ENCODE measurements at regions not wholly inside any gene's neighbourhood (a gene's known extent, or its start where the extent isn't known, plus 50 kb on each side); places are given as distances from the start of the nearest gene placed in this dataset.

DNA sequence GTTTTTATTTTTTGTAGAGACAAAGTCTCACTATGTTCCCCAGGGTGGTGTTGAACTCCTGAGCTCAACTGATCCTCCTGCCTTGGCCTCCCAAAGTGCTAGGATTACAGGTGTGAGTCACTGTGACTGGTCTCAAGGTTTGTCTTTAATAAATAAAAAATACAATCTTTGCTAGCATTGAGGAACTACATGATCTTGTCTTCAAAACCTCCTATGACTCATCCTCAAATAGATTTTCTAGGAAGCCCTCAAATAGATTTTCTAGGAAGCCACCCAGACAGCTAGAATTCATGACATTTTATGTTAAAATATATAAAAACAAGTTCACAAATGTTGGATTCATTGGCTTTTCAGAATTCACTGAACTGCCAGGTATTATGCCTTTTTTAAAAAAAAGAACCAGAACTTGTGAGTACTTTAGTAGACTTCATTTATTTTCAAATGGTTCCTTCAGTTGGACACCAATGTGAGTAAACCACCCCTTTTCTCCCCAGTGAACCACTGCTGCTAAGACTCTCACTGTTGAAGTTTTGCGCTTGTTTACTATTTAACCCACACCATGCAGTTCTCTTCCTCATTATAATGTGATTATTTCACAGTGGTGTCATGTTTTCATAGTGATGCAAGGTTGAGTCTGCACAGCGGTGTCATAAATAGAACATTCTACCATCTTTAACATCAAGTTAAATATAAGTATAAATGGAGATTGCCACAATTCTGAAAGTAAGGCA, 303.9 kb downstream of the CASP12 start:
- H3K36me3 ChIP-seq = no peaks in the 10 kb centered on the region
- no peaks in the 10 kb centered on the region for H3K4me1 ChIP-seq
- H3K9me3 ChIP-seq = no peaks in the 10 kb centered on the region
- intact Hi-C loops (cut with DNase I) = no loop called here
- H3K4me3 ChIP-seq (replicated peaks in 1 of 3) = no peak overlapping the region
- 96 to 98% methylated on average over 2 of the region's 2 CpGs for WGBS, 2 donors
- DNase-seq = no peak
- H3K27me3 ChIP-seq = no peaks in the 10 kb centered on the region
- H3K27ac ChIP-seq = no peak overlapping the region
- no peak for TF ChIP-seq POLR2A (IDR thresholded peaks at IDR 0.05)
- TF ChIP-seq, protein P1, sequence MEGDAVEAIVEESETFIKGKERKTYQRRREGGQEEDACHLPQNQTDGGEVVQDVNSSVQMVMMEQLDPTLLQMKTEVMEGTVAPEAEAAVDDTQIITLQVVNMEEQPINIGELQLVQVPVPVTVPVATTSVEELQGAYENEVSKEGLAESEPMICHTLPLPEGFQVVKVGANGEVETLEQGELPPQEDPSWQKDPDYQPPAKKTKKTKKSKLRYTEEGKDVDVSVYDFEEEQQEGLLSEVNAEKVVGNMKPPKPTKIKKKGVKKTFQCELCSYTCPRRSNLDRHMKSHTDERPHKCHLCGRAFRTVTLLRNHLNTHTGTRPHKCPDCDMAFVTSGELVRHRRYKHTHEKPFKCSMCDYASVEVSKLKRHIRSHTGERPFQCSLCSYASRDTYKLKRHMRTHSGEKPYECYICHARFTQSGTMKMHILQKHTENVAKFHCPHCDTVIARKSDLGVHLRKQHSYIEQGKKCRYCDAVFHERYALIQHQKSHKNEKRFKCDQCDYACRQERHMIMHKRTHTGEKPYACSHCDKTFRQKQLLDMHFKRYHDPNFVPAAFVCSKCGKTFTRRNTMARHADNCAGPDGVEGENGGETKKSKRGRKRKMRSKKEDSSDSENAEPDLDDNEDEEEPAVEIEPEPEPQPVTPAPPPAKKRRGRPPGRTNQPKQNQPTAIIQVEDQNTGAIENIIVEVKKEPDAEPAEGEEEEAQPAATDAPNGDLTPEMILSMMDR (IDR thresholded peaks at IDR 0.05) = no peak

DNA sequence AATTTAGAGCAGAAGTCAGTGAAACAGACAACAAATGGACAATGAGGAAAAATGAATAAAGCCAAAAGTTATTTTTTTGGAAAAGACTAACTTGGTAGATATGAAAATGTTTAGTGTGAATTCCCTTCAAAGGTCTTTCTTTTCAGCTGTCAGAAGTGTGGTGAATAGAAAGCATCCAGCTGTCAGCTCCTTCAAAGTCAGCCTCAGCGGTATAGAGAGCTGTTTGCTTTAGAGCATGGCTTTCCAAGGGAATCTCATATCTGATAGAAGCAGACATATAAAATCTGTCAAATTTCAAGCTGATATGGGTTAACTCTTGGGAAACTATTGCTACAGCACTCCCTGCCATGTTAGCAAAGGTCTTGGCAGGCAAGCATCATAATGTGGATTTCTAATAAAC, 309.3 kb downstream of the CASP12 start:
- no peaks in the 10 kb centered on the region for H3K9me3 ChIP-seq
- no peaks in the 10 kb centered on the region for H3K36me3 ChIP-seq
- DNase-seq = no peak
- no peaks in the 10 kb centered on the region for H3K27me3 ChIP-seq
- intact Hi-C loops (cut with DNase I) = no loop called here
- WGBS, 2 donors = 66 to 70% methylated on average over 1 of the region's 1 CpG
- no peak overlapping the region for H3K27ac ChIP-seq
- no peaks in the 10 kb centered on the region for H3K4me1 ChIP-seq
- no peak overlapping the region for H3K4me3 ChIP-seq (replicated peaks in 1 of 3)
- TF ChIP-seq, protein P1 (IDR thresholded peaks at IDR 0.05) = no peak
- no peak for TF ChIP-seq POLR2A (IDR thresholded peaks at IDR 0.05)

DNA sequence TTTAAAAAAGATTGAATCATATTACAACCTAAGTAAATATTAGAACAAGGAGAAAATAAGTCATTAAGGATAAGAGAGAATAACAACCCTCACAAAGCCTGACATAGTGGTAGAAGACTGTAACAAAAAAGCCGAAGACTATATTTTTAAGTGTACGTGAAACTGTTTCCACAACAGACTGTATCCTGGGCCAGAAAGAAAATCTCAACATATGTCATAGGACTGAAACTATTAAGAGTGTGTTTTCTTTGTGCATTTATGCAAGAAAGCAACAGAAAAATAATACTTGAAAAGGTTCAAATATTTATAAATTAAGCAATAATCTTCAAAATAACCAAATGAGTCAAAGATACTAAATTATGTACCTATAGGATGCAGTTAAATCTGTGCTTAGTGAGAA, 309.8 kb downstream of the CASP12 start:
- TF ChIP-seq POLR2A (IDR thresholded peaks at IDR 0.05) = no peak
- TF ChIP-seq, protein P1 (IDR thresholded peaks at IDR 0.05) = no peak
- H3K4me1 ChIP-seq = no peaks in the 10 kb centered on the region
- no peaks in the 10 kb centered on the region for H3K27me3 ChIP-seq
- H3K36me3 ChIP-seq = no peaks in the 10 kb centered on the region
- WGBS, 2 donors = 95% methylated on average over 2 of the region's 2 CpGs
- DNase-seq = no peak
- H3K27ac ChIP-seq = no peak overlapping the region
- no peaks in the 10 kb centered on the region for H3K9me3 ChIP-seq
- intact Hi-C loops (cut with DNase I) = no loop called here
- H3K4me3 ChIP-seq (replicated peaks in 1 of 3) = no peak overlapping the region

DNA sequence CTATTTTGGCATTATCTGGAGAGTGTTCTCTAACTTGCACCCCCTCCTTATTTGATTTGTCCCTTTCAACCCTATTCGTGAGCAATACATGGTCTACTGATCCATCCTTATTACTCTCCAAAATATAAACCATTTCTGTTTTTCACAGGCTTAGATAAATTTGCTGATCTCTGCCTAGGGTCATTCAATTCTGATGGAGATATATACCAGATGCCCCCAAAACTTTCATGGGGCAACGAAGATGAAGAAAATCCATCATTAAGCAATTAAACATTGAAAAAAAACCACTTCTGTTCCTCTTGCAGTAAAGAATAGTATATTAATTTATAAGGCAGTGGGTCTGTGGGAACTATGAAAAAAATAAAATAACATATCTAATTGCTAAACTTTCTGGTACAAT, 313.4 kb downstream of the CASP12 start:
- Histone ChIP-seq H3K4me3 (replicated peaks in 1 of 3) (no peak overlapping the region), H3K36me3 (no peaks in the 10 kb centered on the region), H3K27ac (no peak overlapping the region), H3K27me3 (no peaks in the 10 kb centered on the region), H3K9me3 (no peaks in the 10 kb centered on the region), H3K4me1 (no peaks in the 10 kb centered on the region)
- DNase-seq = no peak
- whole genome bisulfite sequencing, 2 donors = 78 to 82% methylated on average over 2 of the region's 2 CpGs
- TF ChIP-seq POLR2A (IDR thresholded peaks at IDR 0.05) = no peak
- TF ChIP-seq, protein P1 (IDR thresholded peaks at IDR 0.05) = no peak
- intact Hi-C loops (cut with DNase I) = no loop called here

DNA sequence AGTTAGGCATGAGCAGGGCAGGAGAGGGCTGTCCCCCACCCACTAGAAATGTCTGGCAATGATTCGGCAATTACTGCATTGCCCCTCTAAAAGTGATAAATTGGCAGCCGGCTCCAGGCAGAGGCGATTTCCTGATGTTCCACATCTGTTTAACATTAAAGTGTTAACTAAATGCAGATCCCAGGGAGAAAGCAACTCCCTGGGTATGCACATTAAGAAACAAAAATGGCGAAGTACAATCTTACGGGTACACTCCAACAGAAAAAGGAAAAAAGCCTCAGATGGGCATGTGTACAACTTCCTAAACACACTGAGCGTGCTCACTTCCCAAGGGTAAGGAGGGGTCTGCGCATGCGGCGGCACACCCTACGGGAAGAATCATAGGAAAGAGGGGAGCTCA, 314.4 kb downstream of the CASP12 start:
- intact Hi-C loops (cut with DNase I) = no loop called here
- Histone ChIP-seq H3K36me3 (no peaks in the 10 kb centered on the region), H3K27ac (no peak overlapping the region), H3K4me1 (no peaks in the 10 kb centered on the region), H3K9me3 (no peaks in the 10 kb centered on the region), H3K4me3 (replicated peaks in 1 of 3) (no peak overlapping the region), H3K27me3 (no peaks in the 10 kb centered on the region)
- DNase-seq = no peak
- TF ChIP-seq, protein P1 (IDR thresholded peaks at IDR 0.05) = no peak
- TF ChIP-seq POLR2A (IDR thresholded peaks at IDR 0.05) = no peak
- WGBS, 2 donors = 86 to 88% methylated on average over 10 of the region's 10 CpGs
